Fibroblast of skin of left quadriceps (primary cell): ENCODE measurements at regions not wholly inside any gene's neighbourhood (a gene's known extent, or its start where the extent isn't known, plus 50 kb on each side); places are given as distances from the start of the nearest gene placed in this dataset.
"Not testable (repeated sequence)": the region's sequence is repeated elsewhere in the genome, so short reads cannot be mapped to it uniquely, and the experiment has no call there.

Source experiments
- DNase-seq, 2 experiments: peaks; one replicate each; pipeline ENCODE4 v3.0.0-alpha.2; 2013; ENCODE audit warnings: low read depth in 2 of 2

DNA sequence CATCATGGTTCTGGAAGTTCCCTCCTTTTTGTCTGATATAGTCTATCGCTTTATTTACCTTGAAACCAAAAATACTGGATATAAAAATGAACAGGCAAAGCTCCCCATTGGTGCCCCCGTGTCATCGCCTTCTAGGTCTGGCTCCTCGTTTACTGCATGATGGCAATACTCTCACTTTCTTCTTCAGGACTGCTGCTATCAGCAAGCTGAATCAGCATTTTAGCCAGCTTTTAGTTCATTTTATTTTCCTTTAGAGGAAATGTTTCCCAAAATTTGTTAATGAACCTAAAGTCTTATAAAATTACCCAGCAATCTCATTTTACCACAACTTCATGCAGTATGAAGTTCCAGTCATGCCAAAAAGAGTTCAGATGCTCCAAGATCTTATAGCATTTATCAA lies 80.5 kb downstream of the ZIC3 start:
- no peak for DNase-seq

DNA sequence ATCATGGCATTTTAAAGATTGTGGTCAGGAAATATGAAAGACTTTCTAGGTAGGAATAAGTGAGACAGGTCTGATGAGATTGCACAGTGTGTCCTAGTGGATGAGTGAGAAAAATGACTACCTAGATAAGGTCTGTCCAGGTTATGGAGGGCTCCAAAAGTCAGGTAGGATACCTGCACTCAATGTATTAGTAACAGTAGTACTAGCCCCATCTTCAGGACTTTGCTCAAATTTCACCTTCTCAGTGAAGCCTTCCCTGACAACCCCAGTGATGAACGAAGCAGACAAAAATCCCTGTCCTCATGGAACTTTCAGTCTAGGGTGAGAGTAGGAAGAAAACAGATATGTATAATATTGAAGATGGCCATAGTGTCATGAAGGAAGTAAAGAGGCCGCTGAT lies 85.7 kb downstream of the ZIC3 start:
- no peak for DNase-seq

GRCh38 chrX:137652086-137652485 lies 86.2 kb downstream of the ZIC3 start:
- DNase-seq = no peak

DNA sequence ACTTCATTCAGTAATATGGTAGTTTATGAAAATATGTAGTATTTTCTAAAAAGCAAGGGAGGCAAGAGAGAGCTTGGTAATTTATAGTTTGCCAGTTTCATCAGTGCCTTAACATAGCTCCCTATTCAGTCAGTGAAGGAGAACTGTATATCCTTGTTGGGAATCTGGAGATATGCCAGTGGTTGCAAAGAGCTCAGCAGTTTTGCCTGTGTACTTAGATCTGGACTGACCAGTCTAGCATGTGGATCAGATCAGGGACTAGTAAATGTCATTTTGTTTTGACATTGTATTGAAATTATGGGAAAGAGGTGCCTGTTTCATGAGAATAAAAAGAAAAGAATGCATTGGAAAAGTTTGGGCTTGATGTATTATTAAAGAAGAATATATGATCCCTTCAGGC lies 88.6 kb downstream of the ZIC3 start:
- no peak for DNase-seq

GRCh38 chrX:137667776-137668175 lies 101.8 kb downstream of the ZIC3 start:
- DNase-seq = no peak

DNA sequence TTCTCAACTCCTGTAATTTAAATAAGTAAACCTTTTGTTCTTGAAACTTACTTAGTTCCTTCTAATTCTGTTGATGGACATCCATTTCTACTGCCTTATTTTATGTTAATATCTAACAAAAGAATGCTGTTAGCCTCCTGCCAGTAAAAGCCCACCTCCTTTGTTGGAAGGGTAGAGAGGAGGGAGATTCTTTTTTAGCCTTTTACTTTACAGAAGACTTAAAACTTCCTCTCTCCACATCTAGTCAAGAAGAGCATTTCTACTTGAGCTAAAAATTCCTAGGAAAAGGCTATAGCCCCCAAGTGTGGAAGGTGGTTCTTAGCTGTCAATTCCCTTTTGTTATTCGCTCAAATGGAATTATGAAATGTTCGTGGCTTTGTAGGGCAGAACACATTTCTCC lies 118.7 kb downstream of the ZIC3 start:
- DNase-seq = no peak

- no peak for DNase-seq
These were observed 129.5 kb downstream of the ZIC3 start for GRCh38 chrX:137695417-137695816.

GRCh38 chrX:137707348-137707747 lies 141.4 kb downstream of the ZIC3 start:
- DNase-seq = no peak

DNA sequence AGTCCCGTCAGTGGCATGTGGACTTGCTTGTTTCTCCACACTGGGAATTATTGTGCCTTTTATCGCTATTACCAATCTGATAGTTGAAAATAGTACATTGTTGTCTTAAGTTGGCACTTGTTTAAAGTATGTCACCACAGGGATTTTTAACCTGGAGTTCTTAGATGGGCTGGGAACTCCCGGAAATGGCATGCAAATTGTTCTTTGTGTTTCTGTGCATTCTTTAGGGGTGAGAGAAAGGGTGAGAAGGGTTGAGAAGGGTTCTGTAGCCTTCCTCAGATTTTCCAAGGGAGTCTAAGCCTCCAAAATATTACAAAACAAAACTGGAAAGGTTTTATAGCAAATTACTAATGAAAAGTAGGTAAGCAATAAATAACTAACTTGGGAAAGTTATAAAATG lies 176.9 kb downstream of the ZIC3 start:
- DNase-seq = no peak

- no peak for DNase-seq
These were observed 177.5 kb downstream of the ZIC3 start for GRCh38 chrX:137743414-137743813.

GRCh38 chrX:137746289-137746688 lies 180.4 kb downstream of the ZIC3 start:
- DNase-seq = no peak

DNA sequence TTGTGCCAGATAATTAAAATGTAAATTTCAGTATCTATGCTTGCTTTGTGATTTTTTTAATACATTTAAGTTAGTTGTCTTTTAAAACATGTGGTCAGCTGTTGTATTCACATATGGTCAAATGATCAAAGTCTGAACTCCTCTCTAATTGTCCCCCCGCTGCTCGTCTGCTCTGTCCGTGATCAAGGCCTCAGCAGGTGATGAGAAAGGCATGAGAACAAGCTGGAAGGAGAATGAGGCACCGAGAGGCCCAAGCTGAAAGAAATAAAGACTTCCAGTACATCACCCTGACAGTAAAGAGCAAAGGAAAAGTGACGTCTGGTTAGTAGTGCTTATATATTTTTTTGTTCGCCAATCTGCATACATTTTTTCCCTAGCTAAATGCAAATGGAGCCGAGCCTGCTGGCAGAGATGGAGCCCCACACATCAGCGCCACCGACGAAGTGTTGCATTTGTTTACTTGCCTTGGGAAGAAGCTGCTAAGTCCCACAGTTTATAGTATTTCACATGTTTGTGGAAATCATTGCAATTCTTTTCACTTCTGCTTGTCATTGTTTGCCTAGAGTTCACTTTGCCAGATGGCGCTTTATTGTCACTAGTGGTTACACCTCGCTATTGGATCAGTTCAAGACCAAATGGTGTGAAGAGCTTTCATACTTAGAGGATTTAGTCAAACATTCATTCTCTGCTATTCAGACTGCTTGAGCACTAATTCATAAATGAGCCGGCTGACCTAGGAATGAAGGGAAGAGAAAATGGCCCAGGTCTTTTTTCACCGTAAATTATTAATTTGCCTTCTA lies 181.5 kb downstream of the ZIC3 start:
- DNase-seq = no peak

DNA sequence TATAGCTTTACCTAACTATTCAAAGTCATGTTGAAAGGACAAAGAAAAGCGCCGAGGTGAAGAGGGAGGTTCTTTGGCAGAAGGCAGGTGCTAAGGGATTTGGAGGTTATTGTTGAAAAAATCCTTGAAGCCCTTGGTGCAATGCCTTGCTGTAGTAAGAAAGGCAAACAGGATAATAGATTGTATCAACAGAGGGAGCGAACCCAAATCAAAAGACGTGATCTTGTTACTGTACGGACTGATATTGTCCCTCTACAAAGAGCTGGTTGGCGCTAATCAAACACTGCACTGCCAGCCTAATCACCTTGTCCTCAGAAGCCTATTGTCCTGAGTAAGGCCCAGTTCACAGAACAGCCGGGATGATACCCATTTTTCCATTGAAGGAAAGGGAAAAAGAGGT lies 182.9 kb downstream of the ZIC3 start:
- DNase-seq = no peak

- no peak for DNase-seq
These were observed 183.3 kb downstream of the ZIC3 start for GRCh38 chrX:137749246-137749645.

GRCh38 chrX:137771537-137771936 lies 205.6 kb downstream of the ZIC3 start:
- no peak for DNase-seq

GRCh38 chrX:137792214-137792613 lies 226.3 kb downstream of the ZIC3 start:
- DNase-seq = no peak

DNA sequence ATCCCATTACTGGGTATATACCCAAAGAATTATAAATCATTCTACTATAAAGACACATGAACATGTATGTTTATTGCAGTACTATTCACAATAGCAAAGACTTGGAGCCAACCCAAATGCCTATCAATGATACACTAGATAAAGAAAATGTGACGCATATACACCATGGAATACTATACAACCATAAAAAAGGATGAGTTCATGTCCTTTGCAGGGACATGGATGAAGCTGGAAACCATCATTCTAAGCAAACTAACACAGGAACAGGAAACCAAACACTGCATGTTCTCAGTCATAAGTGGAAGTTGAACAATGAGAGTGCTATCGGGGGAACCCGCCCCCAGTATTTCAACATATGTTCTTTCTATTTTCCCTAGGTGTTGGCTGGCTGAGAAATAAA lies 232.0 kb downstream of the ZIC3 start:
- not testable (repeated sequence) for DNase-seq

DNA sequence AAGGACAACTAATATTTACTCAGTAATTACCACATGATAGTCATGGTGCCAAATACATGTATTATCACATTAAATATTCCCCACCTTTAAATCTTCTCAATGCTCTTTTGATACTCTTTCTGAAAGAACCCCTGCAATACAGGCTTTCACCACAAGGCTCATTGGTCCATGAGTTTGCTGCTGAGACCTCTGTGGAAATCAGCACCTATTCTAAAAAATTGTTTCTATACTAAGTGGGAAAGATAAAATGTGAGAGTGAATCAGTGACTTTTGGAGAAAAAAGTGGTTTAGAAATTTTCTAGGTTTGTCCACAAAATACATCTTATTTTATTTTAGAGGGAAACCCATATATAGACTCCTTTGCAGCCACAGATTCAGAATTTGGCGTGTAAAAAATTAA lies 257.3 kb downstream of the ZIC3 start:
- no peak for DNase-seq

GRCh38 chrX:137847376-137847775 lies 281.4 kb downstream of the ZIC3 start:
- DNase-seq = no peak

DNA sequence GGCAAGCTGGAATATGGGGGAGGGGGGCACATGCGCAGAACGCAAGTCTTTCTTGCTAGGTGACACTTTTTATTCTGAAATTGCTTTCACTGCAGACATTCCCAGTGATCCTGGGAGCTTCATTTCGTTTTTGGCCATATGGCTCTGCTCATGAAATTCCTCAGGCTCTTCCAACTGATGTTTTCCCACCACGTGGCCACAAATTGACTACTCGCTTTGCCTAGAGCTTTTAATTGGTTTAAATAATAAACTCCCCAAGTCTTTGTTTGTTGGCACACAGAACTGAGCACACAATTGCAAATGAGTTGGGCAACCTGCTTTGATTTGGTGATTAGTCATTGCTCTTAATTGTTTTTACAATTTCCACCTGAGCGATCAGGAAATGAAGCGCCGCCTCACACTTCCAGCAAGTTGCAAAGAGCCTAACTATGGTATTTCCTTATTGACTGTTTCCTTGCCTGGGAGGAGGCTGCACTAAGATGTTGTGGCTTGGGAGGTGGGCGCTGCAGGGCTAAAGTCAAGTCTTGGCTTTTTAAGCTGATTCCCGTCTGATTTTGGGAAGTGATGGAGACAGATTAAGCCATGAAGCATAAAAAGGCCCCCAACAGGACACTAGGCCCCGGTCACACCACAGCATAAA lies 282.5 kb downstream of the ZIC3 start:
- DNase-seq = no peak

- DNase-seq = no peak
These were observed 286.6 kb downstream of the ZIC3 start for GRCh38 chrX:137852502-137852901.

DNA sequence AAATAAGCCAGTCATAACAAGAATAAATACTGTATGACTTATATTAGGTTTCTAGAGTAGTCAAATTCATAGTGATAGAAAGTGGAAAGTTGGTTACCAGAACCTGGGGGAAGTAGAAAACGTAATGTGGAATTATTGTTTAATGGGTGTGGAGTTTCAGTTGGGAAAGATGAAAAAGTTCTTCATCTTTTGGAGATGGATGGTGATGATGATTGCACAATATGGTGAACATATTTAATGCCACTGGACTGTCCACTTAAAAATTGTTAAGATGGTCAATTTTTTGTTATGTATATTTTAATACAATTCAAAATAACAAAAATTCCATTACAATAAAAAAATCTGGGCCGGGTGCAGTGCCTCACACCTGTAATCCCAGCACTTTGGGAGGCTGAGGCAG lies 289.6 kb downstream of the ZIC3 start:
- no peak for DNase-seq

DNA sequence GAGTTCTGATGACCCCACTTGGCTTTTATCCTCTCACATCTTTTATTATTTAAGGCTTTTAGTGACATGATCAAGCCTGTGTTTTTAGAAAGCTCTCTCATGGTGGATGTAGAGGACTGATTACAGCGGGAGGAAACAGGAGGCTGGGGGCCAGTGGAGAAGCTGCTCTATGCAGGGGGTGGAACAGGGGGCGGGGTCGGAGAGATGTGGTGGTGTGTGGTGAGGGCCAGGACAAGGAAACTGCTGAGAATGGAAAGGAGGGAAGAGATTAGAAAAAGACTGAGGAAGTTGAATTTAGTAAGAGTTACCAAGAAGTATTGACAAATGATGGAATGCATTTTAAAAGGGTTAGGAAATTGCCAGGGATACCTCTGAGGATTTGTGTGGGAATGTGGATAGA lies 292.2 kb downstream of the ZIC3 start:
- no peak for DNase-seq

- no peak for DNase-seq
These were observed 312.5 kb downstream of the ZIC3 start for GRCh38 chrX:137878401-137878800.
